ENCODE measurements at regions not wholly inside any gene's neighbourhood (a gene's known extent, or its start where the extent isn't known, plus 50 kb on each side); places are given as distances from the start of the nearest gene placed in this dataset.
"Not testable (repeated sequence)": the region's sequence is repeated elsewhere in the genome, so short reads cannot be mapped to it uniquely, and the experiment has no call there.

GRCh38 chr15:21174761-21175160, 265.5 kb downstream of the POTEB3 start:
- WGBS (ENCODE audit: insufficient coverage), result 78% methylated on average over 12 of the region's 36 CpGs
- H3K27ac Mint-ChIP-seq; H3K36me3 Mint-ChIP-seq; ATAC-seq; H3K36me3 ChIP-seq (ENCODE audit: control insufficient read depth, insufficient read depth, low read length); H3K9me3 ChIP-seq (ENCODE audit: control insufficient read depth, insufficient read depth, low read length); H3K4me1 ChIP-seq (ENCODE audit: control insufficient read depth, insufficient read depth, low read length); H3K4me1 Mint-ChIP-seq; H3K27ac ChIP-seq (ENCODE audit: low read length); H3K27me3 Mint-ChIP-seq (ENCODE audit: low read depth in 2 of 2); H3K27me3 ChIP-seq (ENCODE audit: control insufficient read depth, insufficient read depth, low read length); intact Hi-C loops (cut with micrococcal nuclease); H3K9me3 Mint-ChIP-seq; H3K4me3 Mint-ChIP-seq; DNase-seq; H3K4me3 ChIP-seq (ENCODE audit: low read length): not testable (repeated sequence)

- H3K4me1 Mint-ChIP-seq; H3K4me3 Mint-ChIP-seq; H3K4me3 ChIP-seq (ENCODE audit: low read length); H3K36me3 Mint-ChIP-seq; H3K4me1 ChIP-seq (ENCODE audit: control insufficient read depth, insufficient read depth, low read length); H3K27me3 ChIP-seq (ENCODE audit: control insufficient read depth, insufficient read depth, low read length); H3K27ac Mint-ChIP-seq; H3K27ac ChIP-seq (ENCODE audit: low read length); intact Hi-C loops (cut with micrococcal nuclease); H3K27me3 Mint-ChIP-seq (ENCODE audit: low read depth in 2 of 2); H3K36me3 ChIP-seq (ENCODE audit: control insufficient read depth, insufficient read depth, low read length); ATAC-seq; DNase-seq; H3K9me3 ChIP-seq (ENCODE audit: control insufficient read depth, insufficient read depth, low read length); H3K9me3 Mint-ChIP-seq: not testable (repeated sequence)
- WGBS (ENCODE audit: insufficient coverage), result 91% methylated on average over 7 of the region's 24 CpGs
Measured at GRCh38 chr15:21151203-21151966, 285.3 kb upstream of the POTEB2 start.

- H3K27ac ChIP-seq (ENCODE audit: low read length); DNase-seq; ATAC-seq; H3K4me3 ChIP-seq (ENCODE audit: low read length); H3K27me3 ChIP-seq (ENCODE audit: control insufficient read depth, insufficient read depth, low read length); intact Hi-C loops (cut with micrococcal nuclease); H3K4me3 Mint-ChIP-seq; H3K36me3 Mint-ChIP-seq; H3K27ac Mint-ChIP-seq; H3K9me3 Mint-ChIP-seq; H3K36me3 ChIP-seq (ENCODE audit: control insufficient read depth, insufficient read depth, low read length); H3K4me1 Mint-ChIP-seq; H3K4me1 ChIP-seq (ENCODE audit: control insufficient read depth, insufficient read depth, low read length); H3K27me3 Mint-ChIP-seq (ENCODE audit: low read depth in 2 of 2); H3K9me3 ChIP-seq (ENCODE audit: control insufficient read depth, insufficient read depth, low read length): not testable (repeated sequence)
- WGBS (ENCODE audit: insufficient coverage), result 89% methylated on average over 3 of the region's 5 CpGs
Measured at GRCh38 chr15:21148136-21148535, 282.0 kb upstream of the POTEB2 start.

- DNase-seq; H3K36me3 ChIP-seq (ENCODE audit: control insufficient read depth, insufficient read depth, low read length); H3K4me3 ChIP-seq (ENCODE audit: low read length); H3K27me3 ChIP-seq (ENCODE audit: control insufficient read depth, insufficient read depth, low read length); H3K9me3 ChIP-seq (ENCODE audit: control insufficient read depth, insufficient read depth, low read length); H3K27me3 Mint-ChIP-seq (ENCODE audit: low read depth in 2 of 2); H3K4me3 Mint-ChIP-seq; H3K4me1 Mint-ChIP-seq; intact Hi-C loops (cut with micrococcal nuclease); H3K9me3 Mint-ChIP-seq; ATAC-seq; H3K36me3 Mint-ChIP-seq; H3K27ac Mint-ChIP-seq; H3K27ac ChIP-seq (ENCODE audit: low read length); H3K4me1 ChIP-seq (ENCODE audit: control insufficient read depth, insufficient read depth, low read length): not testable (repeated sequence)
- 90% methylated on average over 2 of the region's 7 CpGs for WGBS (ENCODE audit: insufficient coverage)
Measured at GRCh38 chr15:21133893-21134292, 267.8 kb upstream of the POTEB2 start.

GRCh38 chr15:21112271-21113053, 246.3 kb upstream of the POTEB2 start:
- H3K27ac ChIP-seq (ENCODE audit: low read length); H3K4me3 ChIP-seq (ENCODE audit: low read length); H3K4me1 ChIP-seq (ENCODE audit: control insufficient read depth, insufficient read depth, low read length); H3K4me1 Mint-ChIP-seq; H3K9me3 Mint-ChIP-seq; ATAC-seq; intact Hi-C loops (cut with micrococcal nuclease); H3K36me3 Mint-ChIP-seq; H3K27ac Mint-ChIP-seq; H3K36me3 ChIP-seq (ENCODE audit: control insufficient read depth, insufficient read depth, low read length); H3K27me3 ChIP-seq (ENCODE audit: control insufficient read depth, insufficient read depth, low read length); H3K4me3 Mint-ChIP-seq; H3K9me3 ChIP-seq (ENCODE audit: control insufficient read depth, insufficient read depth, low read length); H3K27me3 Mint-ChIP-seq (ENCODE audit: low read depth in 2 of 2): not testable (repeated sequence)
- WGBS (ENCODE audit: insufficient coverage), result 7% methylated on average over 1 of the region's 4 CpGs
- peak; percentile 0 to 20 for DNase-seq

GRCh38 chr15:21111861-21112260, 245.7 kb upstream of the POTEB2 start:
- DNase-seq, result peak; percentile 3 to 30
- ATAC-seq; H3K27me3 ChIP-seq (ENCODE audit: control insufficient read depth, insufficient read depth, low read length); intact Hi-C loops (cut with micrococcal nuclease); H3K4me3 ChIP-seq (ENCODE audit: low read length); H3K27ac Mint-ChIP-seq; H3K36me3 ChIP-seq (ENCODE audit: control insufficient read depth, insufficient read depth, low read length); H3K4me3 Mint-ChIP-seq; H3K4me1 ChIP-seq (ENCODE audit: control insufficient read depth, insufficient read depth, low read length); H3K36me3 Mint-ChIP-seq; H3K27ac ChIP-seq (ENCODE audit: low read length); H3K27me3 Mint-ChIP-seq (ENCODE audit: low read depth in 2 of 2); H3K4me1 Mint-ChIP-seq; H3K9me3 Mint-ChIP-seq; H3K9me3 ChIP-seq (ENCODE audit: control insufficient read depth, insufficient read depth, low read length): not testable (repeated sequence)
- 81% methylated on average over 2 of the region's 2 CpGs for WGBS (ENCODE audit: insufficient coverage)

- H3K27ac Mint-ChIP-seq; H3K27me3 Mint-ChIP-seq (ENCODE audit: low read depth in 2 of 2); DNase-seq; H3K27me3 ChIP-seq (ENCODE audit: control insufficient read depth, insufficient read depth, low read length); H3K36me3 ChIP-seq (ENCODE audit: control insufficient read depth, insufficient read depth, low read length); H3K9me3 Mint-ChIP-seq; H3K9me3 ChIP-seq (ENCODE audit: control insufficient read depth, insufficient read depth, low read length); H3K4me1 ChIP-seq (ENCODE audit: control insufficient read depth, insufficient read depth, low read length); H3K4me1 Mint-ChIP-seq; H3K4me3 Mint-ChIP-seq; H3K36me3 Mint-ChIP-seq; intact Hi-C loops (cut with micrococcal nuclease); H3K27ac ChIP-seq (ENCODE audit: low read length); ATAC-seq; H3K4me3 ChIP-seq (ENCODE audit: low read length): not testable (repeated sequence)
- WGBS (ENCODE audit: insufficient coverage), result no CpG with 5 or more reads among the region's 4 CpGs
Measured at GRCh38 chr15:21111172-21111571, 245.1 kb upstream of the POTEB2 start.

All from natural killer cell (primary cell).